SU-DHL-6 (cell line): ENCODE measurements at regions not wholly inside any gene's neighbourhood (a gene's known extent, or its start where the extent isn't known, plus 50 kb on each side); places are given as distances from the start of the nearest gene placed in this dataset.

Experiments
- H2AFZ ChIP-seq: fragments of 200-600 bp; sonication (generic); 2 replicates; pipeline ENCODE4 v1.6.1; 2014; ENCODE audit warnings: low read depth, mild to moderate bottlenecking, moderate library complexity, mixed read lengths, antibody characterized with exemption, low read length; ENCODE audit not compliant: severe bottlenecking
- H3F3A ChIP-seq: fragments of 200-600 bp; shearing (Covaris generic); 2 replicates; pipeline ENCODE4 v1.6.0; 2016; ENCODE audit warnings: antibody characterized with exemption, mild to moderate bottlenecking; ENCODE audit not compliant: insufficient read depth
- H3K27ac ChIP-seq: fragments of 200-600 bp; sonication (generic); 2 replicates; pipeline ENCODE4 v1.5.1; 2016; ENCODE audit warnings: low read depth, mild to moderate bottlenecking, low read length, moderate library complexity, mixed read lengths
- H3K27me3 ChIP-seq: fragments of 200-600 bp; sonication (generic), shearing (Covaris generic); 2 replicates; pipeline ENCODE4 v1.6.0; 2014; ENCODE audit warnings: mild to moderate bottlenecking, low read length
- H3K36me3 ChIP-seq: fragments of 200-600 bp; sonication (generic); 2 replicates; pipeline ENCODE4 v1.6.1; 2014; ENCODE audit warnings: mild to moderate bottlenecking, low read length, mixed read lengths
- H3K4me2 ChIP-seq: fragments of 300-600, 200-600 bp; shearing (Covaris generic), sonication (generic); 2 replicates; pipeline ENCODE4 v1.6.0; 2014; ENCODE audit warnings: low read length, low read depth, mild to moderate bottlenecking; ENCODE audit not compliant: poor library complexity, severe bottlenecking
- H3K4me3 ChIP-seq: fragments of 200-600 bp; sonication (generic); 2 replicates; pipeline ENCODE4 v1.5.1; 2014; ENCODE audit warnings: antibody characterized with exemption, low read length, mild to moderate bottlenecking, mixed read lengths; ENCODE audit not compliant: insufficient read depth, poor library complexity, severe bottlenecking
- H3K79me2 ChIP-seq: fragments of 200-600 bp; sonication (generic); 2 replicates; pipeline ENCODE4 v1.6.1; 2014; ENCODE audit warnings: mild to moderate bottlenecking, low read length, moderate library complexity; ENCODE audit not compliant: insufficient read depth
- H3K9ac ChIP-seq: fragments of 200-600 bp; sonication (generic); 2 replicates; pipeline ENCODE4 v1.7.0; 2014; ENCODE audit warnings: mild to moderate bottlenecking, low read length
- H3K9me2 ChIP-seq: fragments of 200-600 bp; sonication (generic); replicated peaks from 2 replicates; pipeline ENCODE4 v1.6.1; 2014; ENCODE audit warnings: low read length; ENCODE audit not compliant: insufficient read depth
- H3K9me3 ChIP-seq: fragments of 200-600 bp; sonication (generic); 2 replicates; pipeline ENCODE4 v1.6.1; 2014; ENCODE audit warnings: low read length, mixed read lengths; ENCODE audit not compliant: insufficient read depth
- H4K20me1 ChIP-seq: fragments of 200-600 bp; sonication (generic); 2 replicates; pipeline ENCODE4 v1.6.1; 2014; ENCODE audit warnings: low read depth, mild to moderate bottlenecking, antibody characterized with exemption, low read length, moderate library complexity, mixed read lengths
- CTCF ChIP-seq: fragments of 200-600 bp; sonication (generic); IDR thresholded peaks from one replicate; pipeline ENCODE4 v1.5.1; 2017; ENCODE audit warnings: antibody characterized with exemption, mild to moderate bottlenecking, low read length, moderate library complexity; ENCODE audit not compliant: insufficient read depth, poor library complexity, severe bottlenecking
- EZH2phosphoT487 ChIP-seq: fragments of 200-600 bp; sonication (generic), shearing (Covaris generic); conservative IDR thresholded peaks from 2 replicates; pipeline ENCODE4 v1.6.1; 2018; ENCODE audit warnings: mild to moderate bottlenecking, antibody characterized with exemption, low read length, moderate library complexity, mixed read lengths

GRCh38 chr18:46321955-46322354 is 217.8 kb downstream of the HAUS1 start:
- H2AFZ ChIP-seq = no peak overlapping the region
- no peaks in the 10 kb centered on the region for H3F3A ChIP-seq
- H3K9ac ChIP-seq = no peak overlapping the region
- H3K36me3 ChIP-seq = no peaks in the 10 kb centered on the region
- H3K9me3 ChIP-seq = no peaks in the 10 kb centered on the region
- no peak for TF ChIP-seq EZH2phosphoT487
- no peak for TF ChIP-seq CTCF
- no peak overlapping the region for H3K4me2 ChIP-seq
- no peaks in the 10 kb centered on the region for H3K9me2 ChIP-seq
- no peaks in the 10 kb centered on the region for H4K20me1 ChIP-seq
- H3K27ac ChIP-seq = no peak overlapping the region
- no peaks in the 10 kb centered on the region for H3K27me3 ChIP-seq
- H3K79me2 ChIP-seq = no peaks in the 10 kb centered on the region
- H3K4me3 ChIP-seq = no peak overlapping the region

DNA sequence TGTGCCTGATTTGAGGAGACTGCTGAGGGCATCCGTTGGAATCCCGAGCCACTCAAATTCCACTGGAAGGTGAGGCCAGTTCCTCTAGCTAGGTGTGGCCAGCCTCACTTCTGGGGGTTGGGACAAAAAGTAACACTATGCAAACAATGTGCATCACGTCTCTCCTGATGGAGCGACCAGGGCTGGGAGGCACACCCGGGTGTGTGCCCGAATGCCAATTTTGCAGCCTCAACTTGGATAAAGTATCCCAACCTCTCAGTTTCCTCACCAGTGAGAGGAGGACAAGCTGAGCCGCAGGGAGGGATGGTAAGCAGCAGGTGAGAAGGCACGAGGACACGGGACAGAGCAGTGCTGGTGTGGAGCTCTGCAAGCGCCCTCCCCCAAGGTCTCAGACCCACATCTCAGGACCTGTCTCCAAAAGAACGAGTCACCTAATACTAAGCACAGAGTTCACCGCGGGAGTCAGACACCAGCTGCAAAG is 218.3 kb downstream of the HAUS1 start:
- H3K27ac ChIP-seq = no peak overlapping the region
- H3K27me3 ChIP-seq = no peaks in the 10 kb centered on the region
- H3F3A ChIP-seq = no peaks in the 10 kb centered on the region
- H4K20me1 ChIP-seq = no peaks in the 10 kb centered on the region
- H3K79me2 ChIP-seq = no peaks in the 10 kb centered on the region
- no peaks in the 10 kb centered on the region for H3K9me3 ChIP-seq
- no peak overlapping the region for H2AFZ ChIP-seq
- no peaks in the 10 kb centered on the region for H3K36me3 ChIP-seq
- no peak overlapping the region for H3K4me2 ChIP-seq
- H3K4me3 ChIP-seq = no peak overlapping the region
- no peak overlapping the region for H3K9ac ChIP-seq
- TF ChIP-seq CTCF = no peak
- no peak for TF ChIP-seq EZH2phosphoT487
- H3K9me2 ChIP-seq = no peaks in the 10 kb centered on the region

- TF ChIP-seq CTCF (no peak), EZH2phosphoT487 (no peak)
- Histone ChIP-seq H3K9me3 (no peaks in the 10 kb centered on the region), H3F3A (no peaks in the 10 kb centered on the region), H3K79me2 (no peaks in the 10 kb centered on the region), H3K36me3 (no peaks in the 10 kb centered on the region), H4K20me1 (no peaks in the 10 kb centered on the region), H2AFZ (no peak overlapping the region), H3K27ac (no peak overlapping the region), H3K9ac (no peak overlapping the region), H3K9me2 (no peaks in the 10 kb centered on the region), H3K4me3 (no peak overlapping the region), H3K27me3 (no peaks in the 10 kb centered on the region), H3K4me2 (no peak overlapping the region)
Measured at GRCh38 chr18:46322941-46323340, 218.8 kb downstream of the HAUS1 start.
